H1 (cell line): ENCODE measurements at regions not wholly inside any gene's neighbourhood (a gene's known extent, or its start where the extent isn't known, plus 50 kb on each side); places are given as distances from the start of the nearest gene placed in this dataset.

Source experiments
- CTCF ChIA-PET: fragments of 300-600 bp; sonication (Branson Sonifier 250); formaldehyde crosslinking; loops from one replicate; lab custom pipeline; 2021; ENCODE audit not compliant: partially characterized antibody; lab: Charles Lee
- POLR2A ChIA-PET: fragments of 300-600 bp; sonication (Branson Sonifier 250); formaldehyde crosslinking; loops from one replicate; lab custom pipeline; 2021; ENCODE audit warnings: inconsistent platforms; ENCODE audit not compliant: partially characterized antibody; lab: Charles Lee
- DNase-seq, 2 experiments: peaks; one replicate each; pipeline versions ENCODE4 v3.0.0 to v3.0.0-alpha.2; 2010 to 2022; ENCODE audit warnings: low spot score in 2 of 2, low read depth in 1 of 2, mixed read lengths in 1 of 2
- FAIRE-seq: peaks from 2 replicates; lab custom pipeline; 2011; peaks lifted over from hg19 to GRCh38; lab: Jason Lieb, UNC
- H2AFZ ChIP-seq: 2 replicates; pipeline ENCODE4 v1.8.1; 2012; ENCODE audit warnings: low read length, inconsistent platforms
- H2AK5ac ChIP-seq: 2 replicates; pipeline ENCODE4 v1.6.1; 2013; ENCODE audit warnings: low read depth, low read length
- H2BK120ac ChIP-seq: replicated peaks from 2 replicates; pipeline ENCODE3; 2013; ENCODE audit warnings: low read depth, low read length, inconsistent platforms
- H2BK12ac ChIP-seq: 2 replicates; pipeline ENCODE4 v1.6.1; 2013; ENCODE audit warnings: low read depth, low read length
- H2BK15ac ChIP-seq: 2 replicates; pipeline ENCODE4 v1.6.1; 2013; ENCODE audit warnings: low read length
- H2BK20ac ChIP-seq: 2 replicates; pipeline ENCODE4 v1.6.1; 2013; ENCODE audit warnings: low read length
- H2BK5ac ChIP-seq: 2 replicates; pipeline ENCODE4 v1.6.1; 2013; ENCODE audit warnings: low read depth, low read length
- H3K14ac ChIP-seq: 2 replicates; pipeline ENCODE4 v1.6.1; 2013; ENCODE audit warnings: inconsistent platforms; ENCODE audit not compliant: insufficient read length
- H3K18ac ChIP-seq: 2 replicates; pipeline ENCODE4 v1.6.1; 2013; ENCODE audit warnings: low read length; ENCODE audit errors: extremely low read depth
- H3K23ac ChIP-seq: 2 replicates; pipeline ENCODE4 v1.6.1; 2013; ENCODE audit warnings: inconsistent platforms; ENCODE audit not compliant: insufficient read length
- H3K23me2 ChIP-seq: 2 replicates; pipeline ENCODE4 v1.6.1; 2013; ENCODE audit warnings: low read depth, low read length
- H3K27ac ChIP-seq: 2 replicates; pipeline ENCODE4 v1.6.1; 2011; ENCODE audit warnings: low read depth, low read length, inconsistent platforms
- H3K27me3 ChIP-seq, 4 experiments: replicated peaks in 1 of 4; 1 replicate in 1 of 4; 2 replicates in 3 of 4; pipeline versions ENCODE4 v1.6.1 to v1.8.1; 2011 to 2013; ENCODE audit warnings: low read length in 3 of 4, mild to moderate bottlenecking in 3 of 4, inconsistent platforms in 2 of 4, mixed read lengths in 2 of 4, moderate library complexity in 1 of 4; ENCODE audit not compliant: control insufficient read depth in 3 of 4, insufficient read depth in 3 of 4; ENCODE audit errors: extremely low read depth in 1 of 4
- H3K36me3 ChIP-seq, 4 experiments: 2 replicates each; pipeline versions ENCODE4 v1.6.1 to v1.8.1; 2011 to 2013; ENCODE audit warnings: mild to moderate bottlenecking in 4 of 4, low read length in 3 of 4, moderate library complexity in 2 of 4, control low read depth in 1 of 4, inconsistent platforms in 1 of 4; ENCODE audit not compliant: insufficient read depth in 4 of 4, control insufficient read depth in 2 of 4
- H3K4ac ChIP-seq: replicated peaks from 2 replicates; pipeline ENCODE3; 2013; ENCODE audit warnings: low read length, low read depth, mixed read lengths, inconsistent platforms; ENCODE audit not compliant: insufficient read length
- H3K4me1 ChIP-seq, 4 experiments: replicated peaks in 1 of 4; 1 replicate in 1 of 4; 2 replicates in 3 of 4; pipeline versions ENCODE4 v1.6.1 to v1.8.1; 2011 to 2013; ENCODE audit warnings: low read length in 3 of 4, inconsistent platforms in 2 of 4, mixed read lengths in 1 of 4; ENCODE audit not compliant: insufficient read depth in 4 of 4, control insufficient read depth in 3 of 4
- H3K4me2 ChIP-seq, 2 experiments: 2 replicates each; pipeline versions ENCODE4 v1.6.1 to v1.8.1; 2011 to 2013; ENCODE audit warnings: low read depth in 2 of 2, low read length in 2 of 2, control low read depth in 1 of 2, inconsistent platforms in 1 of 2, mild to moderate bottlenecking in 1 of 2; ENCODE audit not compliant: insufficient read depth in 1 of 2
- H3K4me3 ChIP-seq, 4 experiments: fragments of 200-600, 300-600 bp in 1 of 4; sonication (generic), shearing (Covaris generic), sonication (Bioruptor Twin) in 1 of 4; 2 replicates each; pipeline versions ENCODE4 v1.5.1 to v1.8.1; 2011 to 2016; ENCODE audit warnings: low read length in 4 of 4, low read depth in 3 of 4, control low read depth in 2 of 4, inconsistent platforms in 2 of 4, mild to moderate bottlenecking in 2 of 4, mixed read lengths in 1 of 4, moderate library complexity in 1 of 4; ENCODE audit not compliant: insufficient read depth in 2 of 4; ENCODE audit errors: extremely low read depth in 1 of 4
- H3K56ac ChIP-seq: replicated peaks from 2 replicates; pipeline ENCODE3; 2013; ENCODE audit warnings: low read depth, mild to moderate bottlenecking, mixed read lengths, low read length, inconsistent platforms; ENCODE audit not compliant: insufficient read length
- H3K79me1 ChIP-seq: 2 replicates; pipeline ENCODE4 v1.6.1; 2013; ENCODE audit warnings: low read depth, low read length, control low read depth
- H3K79me2 ChIP-seq, 2 experiments: 2 replicates each; pipeline versions ENCODE4 v1.6.1 to v1.8.1; 2012 to 2013; ENCODE audit warnings: low read length in 2 of 2, mild to moderate bottlenecking in 2 of 2, inconsistent platforms in 1 of 2; ENCODE audit not compliant: insufficient read depth in 2 of 2, control insufficient read depth in 1 of 2
- H3K9ac ChIP-seq, 4 experiments: replicated peaks in 1 of 4; 1 replicate in 1 of 4; 2 replicates in 3 of 4; pipeline versions ENCODE4 v1.6.1 to v1.8.1; 2011 to 2013; ENCODE audit warnings: low read depth in 3 of 4, low read length in 3 of 4, control low read depth in 2 of 4, mild to moderate bottlenecking in 2 of 4, moderate library complexity in 2 of 4, inconsistent platforms in 1 of 4; ENCODE audit errors: extremely low read depth in 1 of 4
- H3K9me3 ChIP-seq, 2 experiments: 2 replicates each; pipeline versions ENCODE4 v1.6.1 to v1.8.1; 2012 to 2013; ENCODE audit warnings: mild to moderate bottlenecking in 2 of 2, moderate library complexity in 2 of 2, control low read depth in 1 of 2, inconsistent platforms in 1 of 2, low read depth in 1 of 2, low read length in 1 of 2, mixed read lengths in 1 of 2; ENCODE audit not compliant: insufficient read depth in 2 of 2
- H4K20me1 ChIP-seq, 2 experiments: replicated peaks in 1 of 2; 2 replicates each; pipeline versions ENCODE3 to v1.8.1; 2011 to 2013; ENCODE audit warnings: inconsistent platforms in 2 of 2, low read length in 2 of 2, mild to moderate bottlenecking in 1 of 2; ENCODE audit not compliant: insufficient read depth in 2 of 2, control insufficient read depth in 1 of 2
- H4K5ac ChIP-seq: 2 replicates; pipeline ENCODE4 v1.6.1; 2013; ENCODE audit warnings: low read length, low read depth, mixed read lengths, inconsistent platforms; ENCODE audit not compliant: insufficient read length
- H4K8ac ChIP-seq: 2 replicates; pipeline ENCODE4 v1.8.0; 2013; ENCODE audit warnings: mild to moderate bottlenecking, moderate library complexity, low read length, inconsistent platforms; ENCODE audit not compliant: insufficient read depth; ENCODE audit errors: extremely low read depth
- H4K91ac ChIP-seq: replicated peaks from 2 replicates; pipeline ENCODE3; 2013; ENCODE audit warnings: low read length, mixed read lengths, inconsistent platforms; ENCODE audit not compliant: insufficient read length
- CHD1 ChIP-seq: IDR thresholded peaks from 2 replicates; pipeline ENCODE4 v1.6.1; 2012; ENCODE audit warnings: low read depth, low read length, improper control_type of control experiment
- KDM4A ChIP-seq: IDR thresholded peaks from one replicate; pipeline ENCODE4 v1.7.1; 2012; ENCODE audit warnings: low read depth, mild to moderate bottlenecking, moderate library complexity, low read length, inconsistent platforms; ENCODE audit not compliant: severe bottlenecking
- KDM5A ChIP-seq: fragments of 200-600 bp; IDR thresholded peaks from 2 replicates; pipeline ENCODE4 v1.7.1; 2012; ENCODE audit warnings: mild to moderate bottlenecking, low read length, inconsistent platforms, mixed read lengths
- MAFK ChIP-seq: IDR thresholded peaks from 2 replicates; pipeline ENCODE4 v1.6.1; 2012; ENCODE audit warnings: low read depth, mild to moderate bottlenecking, improper control_type of control experiment, low read length
- WGBS, 2 experiments: shearing (Covaris generic) in 1 of 2; methylation state at CpG; one replicate each; pipeline versions ENCODE4 v1.1.6 to v1.1.7; 2013 to 2015; ENCODE audit warnings: low lambda C conversion rate in 2 of 2, mixed read lengths in 2 of 2, inconsistent platforms in 1 of 2, low coverage in 1 of 2, missing lambda C conversion rate in 1 of 2; ENCODE audit not compliant: insufficient replicate concordance in 2 of 2, insufficient coverage in 1 of 2, insufficient read length in 1 of 2; ENCODE audit errors: extremely low coverage in 1 of 2, missing lambda C conversion rate in 1 of 2; 5-methylcytosine and 5-hydroxymethylcytosine counted together

- Histone ChIP-seq H3K9ac (no peak overlapping the region), H3K36me3 (no peaks in the 10 kb centered on the region)
- no peak for TF ChIP-seq CHD1
- TF ChIP-seq MAFK = no peak
- TF ChIP-seq KDM5A = no peak
- no peak for TF ChIP-seq KDM4A
- TF ChIP-seq, all 59 proteins: peak for 0
- H4K91ac ChIP-seq = no peak overlapping the region
- no peak overlapping the region for H2BK15ac ChIP-seq
- no peak overlapping the region for H2AFZ ChIP-seq
- H3K18ac ChIP-seq = no peak overlapping the region
- no peaks in the 10 kb centered on the region for H4K20me1 ChIP-seq
- DNase-seq = no peak
- ChIA-PET CTCF (interaction anchor here (1.0 kb wide), 1 partner anchor 287 kb away, joined by 3 read pairs; no protein-coding TSS in a partner anchor), POLR2A (no interaction called here)
- no peak overlapping the region for H3K56ac ChIP-seq
- H3K23me2 ChIP-seq = no peaks in the 10 kb centered on the region
- H3K4me2 ChIP-seq = no peak overlapping the region
- H3K27ac ChIP-seq = no peak overlapping the region
- no peak overlapping the region for H3K4me3 ChIP-seq
- no peak overlapping the region for H3K14ac ChIP-seq
- H3K23ac ChIP-seq = no peak overlapping the region
- no peak overlapping the region for H3K4ac ChIP-seq
- no peaks in the 10 kb centered on the region for H3K79me1 ChIP-seq
- 98% methylated on average over 3 of the region's 3 CpGs; no CpG with 5 or more reads in 1 of the 2 experiments for whole genome bisulfite sequencing, 2 experiments
- no peaks in the 10 kb centered on the region for H3K4me1 ChIP-seq
- no peaks in the 10 kb centered on the region for H3K79me2 ChIP-seq
- H2BK120ac ChIP-seq = no peak overlapping the region
- H2BK5ac ChIP-seq = no peak overlapping the region
- FAIRE-seq = no peak
- no peaks in the 10 kb centered on the region for H3K27me3 ChIP-seq
- H3K9me3 ChIP-seq = no peaks in the 10 kb centered on the region
- no peak overlapping the region for H2AK5ac ChIP-seq
- H4K8ac ChIP-seq = no peak overlapping the region
- H2BK12ac ChIP-seq = no peak overlapping the region
- no peak overlapping the region for H2BK20ac ChIP-seq
- H4K5ac ChIP-seq = no peak overlapping the region
Measured at GRCh38 chr1:104989012-104989411, 1239.3 kb downstream of the AMY1C start.
